ENCODE measurements at regions not wholly inside any gene's neighbourhood (a gene's known extent, or its start where the extent isn't known, plus 50 kb on each side); places are given as distances from the start of the nearest gene placed in this dataset.

DNA sequence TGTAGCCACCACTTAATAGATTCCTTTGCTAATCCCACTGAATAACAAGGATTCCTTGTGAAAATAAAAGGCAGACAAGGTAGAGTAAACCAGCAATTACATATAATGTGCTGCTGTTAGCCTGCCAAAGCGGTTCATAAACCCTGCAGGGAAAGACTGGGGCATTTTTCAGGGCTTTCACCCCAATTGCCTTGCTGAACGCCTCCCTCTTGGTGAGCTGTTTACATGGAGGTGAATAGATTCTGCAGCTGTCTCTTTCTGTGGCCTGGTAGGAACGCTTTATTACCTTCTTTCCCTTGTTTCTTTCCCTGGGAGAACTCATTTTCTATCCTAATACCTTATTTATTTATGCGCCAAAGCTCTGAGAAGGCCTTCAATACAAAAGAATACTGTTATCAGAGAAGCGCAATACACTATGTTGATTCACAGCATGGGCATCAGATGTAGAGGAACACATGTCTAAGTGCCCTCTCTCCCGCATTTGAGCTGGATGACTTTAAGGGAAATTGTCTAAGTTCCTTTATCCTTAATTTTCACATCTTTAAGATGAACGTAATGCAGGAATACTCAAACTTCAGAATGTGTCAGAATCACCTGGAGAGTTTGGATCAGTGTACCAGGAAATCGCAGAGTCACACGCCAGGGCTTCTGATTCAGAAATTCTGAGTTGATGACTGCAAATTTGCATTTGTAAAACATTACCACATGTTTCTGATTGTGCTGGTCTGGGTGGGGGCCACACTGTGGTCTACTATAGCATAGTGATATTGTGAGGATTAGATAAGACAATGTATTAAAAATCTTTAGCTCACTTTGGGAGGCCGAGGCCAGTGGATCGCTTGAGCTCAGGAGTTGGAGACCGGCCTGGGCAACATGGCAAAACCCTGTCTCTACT is 1203.8 kb downstream of the SORCS3 start:
- TF ChIP-seq POLR2AphosphoS5 (IDR thresholded peaks at IDR 0.05; ENCODE audit: insufficient read depth, low read depth, low read length) = no peak
- no peak for TF ChIP-seq CTCF (IDR thresholded peaks at IDR 0.05; ENCODE audit: extremely low read depth in 1 of 2, insufficient read depth in 1 of 2, low read depth in 1 of 2, low read length in 2 of 2)
- TF ChIP-seq EZH2 (IDR thresholded peaks at IDR 0.05; ENCODE audit: borderline replicate concordance, low read depth, low read length, severe bottlenecking) = no peak
- TF ChIP-seq JUN (IDR thresholded peaks at IDR 0.05; ENCODE audit: borderline replicate concordance, insufficient read depth, insufficient read length, low read depth) = no peak
- TF ChIP-seq GATA2 (IDR thresholded peaks at IDR 0.05; ENCODE audit: insufficient read depth, insufficient read length, low read depth, low read length) = no peak
- no peak for TF ChIP-seq POLR2A (IDR thresholded peaks at IDR 0.05; ENCODE audit: low read depth, low read length)
- no peak for TF ChIP-seq FOS (IDR thresholded peaks at IDR 0.05; ENCODE audit: borderline replicate concordance, insufficient read depth, low read length)
- TF ChIP-seq, protein P1, sequence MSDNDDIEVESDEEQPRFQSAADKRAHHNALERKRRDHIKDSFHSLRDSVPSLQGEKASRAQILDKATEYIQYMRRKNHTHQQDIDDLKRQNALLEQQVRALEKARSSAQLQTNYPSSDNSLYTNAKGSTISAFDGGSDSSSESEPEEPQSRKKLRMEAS (IDR thresholded peaks at IDR 0.05; ENCODE audit: insufficient read depth, insufficient read length) = no peak
- TF ChIP-seq MYC (IDR thresholded peaks at IDR 0.05; ENCODE audit: low read depth, low read length) = no peak

Measured in endothelial cell of umbilical vein (primary cell).